Ishikawa (cell line): ENCODE measurements at regions not wholly inside any gene's neighbourhood (a gene's known extent, or its start where the extent isn't known, plus 50 kb on each side); places are given as distances from the start of the nearest gene placed in this dataset.

Experiments
- CEBPB ChIP-seq: IDR thresholded peaks from 2 replicates; pipeline ENCODE4 v1.6.1; 2012
- CREB1 ChIP-seq: IDR thresholded peaks from 2 replicates; pipeline ENCODE4 v1.6.1; 2012; ENCODE audit warnings: low read depth
- EGR1 ChIP-seq: IDR thresholded peaks from 2 replicates; pipeline ENCODE4 v1.6.1; 2012
- EP300 ChIP-seq: IDR thresholded peaks from 2 replicates; pipeline ENCODE4 v1.6.1; 2012; ENCODE audit warnings: borderline replicate concordance
- FOXM1 ChIP-seq: IDR thresholded peaks from 2 replicates; pipeline ENCODE4 v1.6.1; 2012; ENCODE audit warnings: low read depth, borderline replicate concordance
- MAX ChIP-seq: IDR thresholded peaks from 2 replicates; pipeline ENCODE4 v1.6.1; 2012
- NFIC ChIP-seq: IDR thresholded peaks from 2 replicates; pipeline ENCODE4 v1.6.1; 2012
- REST ChIP-seq: IDR thresholded peaks from 2 replicates; pipeline ENCODE4 v1.6.1; 2012; ENCODE audit warnings: low read depth, mild to moderate bottlenecking
- TAF1 ChIP-seq: IDR thresholded peaks from 2 replicates; pipeline ENCODE4 v1.6.1; 2012; ENCODE audit warnings: low read depth, mild to moderate bottlenecking
- TEAD4 ChIP-seq: IDR thresholded peaks from 2 replicates; pipeline ENCODE4 v1.6.1; 2012
- USF1 ChIP-seq: IDR thresholded peaks from 2 replicates; pipeline ENCODE4 v1.6.1; 2012
- YY1 ChIP-seq: IDR thresholded peaks from 2 replicates; pipeline ENCODE4 v1.6.1; 2012; ENCODE audit warnings: low read depth
- ZBTB7A ChIP-seq: IDR thresholded peaks from 2 replicates; pipeline ENCODE4 v1.6.1; 2012; ENCODE audit warnings: low read depth

GRCh38 chr2:156181208-156181607, 151.3 kb downstream of the NR4A2 start:
- TF ChIP-seq ZBTB7A, result no peak
- no peak for TF ChIP-seq REST
- no peak for TF ChIP-seq EP300
- no peak for TF ChIP-seq MAX
- TF ChIP-seq CEBPB, result no peak
- TF ChIP-seq TAF1, result no peak
- TF ChIP-seq YY1, result no peak
- no peak for TF ChIP-seq FOXM1
- no peak for TF ChIP-seq TEAD4
- no peak for TF ChIP-seq CREB1
- no peak for TF ChIP-seq USF1
- no peak for TF ChIP-seq EGR1
- no peak for TF ChIP-seq NFIC
